ENCODE measurements at regions not wholly inside any gene's neighbourhood (a gene's known extent, or its start where the extent isn't known, plus 50 kb on each side); places are given as distances from the start of the nearest gene placed in this dataset.

DNA sequence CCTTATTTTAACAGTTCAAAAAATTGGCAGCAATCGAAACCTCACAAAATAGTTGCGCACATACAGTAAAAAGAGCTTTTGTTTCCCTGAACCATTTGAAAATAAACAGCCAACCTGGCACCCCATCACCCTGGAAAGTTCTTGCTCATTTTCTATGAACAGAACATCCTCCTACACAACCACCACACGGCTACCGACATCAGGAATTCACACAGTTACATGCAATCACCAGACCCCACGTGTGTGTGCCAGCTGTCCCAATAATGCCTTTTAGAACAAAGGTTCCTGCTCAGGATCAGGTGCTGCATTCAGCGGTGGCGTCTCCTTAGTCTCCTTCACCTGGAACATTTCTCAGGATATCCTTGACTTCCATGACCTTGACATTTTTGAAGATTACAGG, 186.5 kb downstream of the KLF13 start:
- DNase-seq: no peak

DNA sequence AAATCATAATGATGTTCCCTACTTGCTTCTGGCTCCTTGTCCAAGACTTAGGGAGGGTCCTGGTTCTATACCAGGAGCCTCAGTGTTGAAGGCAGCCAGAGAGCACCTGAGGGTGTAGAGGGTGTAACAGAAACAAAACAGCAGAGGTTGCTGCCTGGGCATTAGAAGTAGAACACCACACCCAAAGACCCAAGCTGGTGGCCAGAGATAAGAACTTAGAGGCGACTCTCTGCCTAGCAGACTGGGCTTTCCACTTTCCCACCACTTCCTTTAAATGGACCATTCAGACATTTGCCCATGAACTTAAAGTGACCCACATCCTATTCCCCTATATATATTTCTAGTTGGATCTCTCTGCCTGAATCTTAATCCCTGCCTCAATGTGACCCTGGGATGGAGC, 189.8 kb downstream of the KLF13 start:
- no peak for DNase-seq

DNA sequence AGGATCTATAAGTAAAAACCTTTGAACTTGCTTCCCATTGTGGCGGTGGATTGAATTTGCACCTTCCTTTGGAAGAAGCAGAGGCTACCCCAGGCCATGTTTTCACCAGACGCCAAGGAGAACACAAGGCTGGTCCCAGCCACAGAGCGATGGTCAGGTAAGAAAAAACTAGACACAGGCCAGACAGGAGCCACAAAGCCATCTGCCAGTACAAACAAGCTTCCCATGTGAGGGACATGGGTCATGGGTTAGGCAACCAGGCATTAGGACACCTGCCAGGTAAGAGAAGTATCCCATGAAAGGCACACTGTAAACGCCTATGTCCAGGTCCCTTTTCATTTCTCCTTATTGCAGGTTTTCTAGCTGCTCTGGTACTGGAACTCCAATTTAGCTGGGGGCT, 190.2 kb downstream of the KLF13 start:
- no peak for DNase-seq

DNA sequence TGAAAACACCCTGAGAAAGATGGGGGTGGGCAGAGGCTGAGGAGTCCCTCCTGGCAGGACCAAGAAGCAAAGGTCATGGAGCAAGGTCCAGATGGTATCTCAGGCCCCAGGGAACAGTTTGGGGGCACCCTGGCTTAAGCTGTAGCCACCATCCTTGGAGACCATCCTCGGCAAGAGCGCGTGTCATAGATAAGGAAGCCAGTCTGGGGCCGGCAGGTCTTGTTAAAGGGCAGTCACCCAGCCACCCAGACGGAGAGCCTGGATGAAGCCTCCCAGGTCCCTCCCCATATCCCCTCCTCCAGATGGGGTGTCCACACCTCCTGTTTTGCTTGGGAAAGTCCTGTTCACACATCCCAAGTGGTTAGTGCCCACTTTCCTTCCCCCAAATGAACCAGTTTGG, 191.1 kb downstream of the KLF13 start:
- DNase-seq: no peak

DNA sequence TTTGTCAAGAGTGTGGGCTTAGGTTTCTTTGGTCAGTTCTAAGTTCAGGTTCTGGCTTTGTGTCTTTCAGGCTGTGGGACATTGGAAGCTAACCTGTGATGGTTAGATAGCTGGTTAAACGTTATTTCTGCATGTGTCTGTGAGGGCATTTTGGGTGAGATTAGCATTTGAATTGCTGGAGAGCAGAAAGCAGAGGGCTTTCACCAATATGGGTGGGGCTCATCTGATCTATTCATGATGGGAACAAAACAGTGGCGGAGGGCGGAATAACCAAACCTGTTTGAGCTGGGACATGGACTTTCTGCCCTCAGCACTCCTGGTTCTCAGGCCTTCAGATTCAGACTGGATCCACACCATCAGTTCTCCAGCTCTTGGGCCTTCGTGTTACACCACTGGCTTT, 195.4 kb downstream of the KLF13 start:
- no peak for DNase-seq

DNA sequence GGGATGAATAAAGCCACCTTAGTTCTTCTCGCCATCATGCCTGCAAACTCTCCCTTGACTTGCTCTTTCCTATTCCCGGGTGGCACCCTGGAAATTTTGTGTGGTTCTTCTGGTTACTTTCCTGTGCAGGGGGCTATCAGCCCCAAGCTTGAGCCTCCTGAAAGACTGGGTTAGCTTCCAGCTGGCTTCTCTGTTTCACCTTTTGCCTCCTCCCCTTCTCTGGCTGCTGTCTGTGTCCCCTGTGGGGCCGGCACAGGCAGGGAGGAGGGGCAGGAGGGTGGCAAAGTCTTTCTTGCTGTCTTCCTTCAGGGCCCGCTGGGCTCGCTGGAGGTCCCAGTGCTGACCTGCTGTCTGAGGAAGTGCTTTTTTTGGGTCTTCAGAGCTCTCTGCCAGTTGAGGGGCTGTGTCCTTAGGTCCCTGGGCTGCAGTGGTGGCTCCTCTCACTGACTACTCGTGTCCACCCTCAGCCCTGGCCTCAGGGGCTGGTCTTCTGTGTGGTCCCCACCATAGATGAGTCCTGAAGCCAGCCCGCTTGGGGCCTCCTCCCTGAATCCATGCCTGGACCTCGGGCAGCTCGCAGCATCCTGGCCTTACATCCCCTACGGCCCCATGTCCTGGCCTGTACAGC, 196.5 kb downstream of the KLF13 start:
- DNase-seq: no peak

DNA sequence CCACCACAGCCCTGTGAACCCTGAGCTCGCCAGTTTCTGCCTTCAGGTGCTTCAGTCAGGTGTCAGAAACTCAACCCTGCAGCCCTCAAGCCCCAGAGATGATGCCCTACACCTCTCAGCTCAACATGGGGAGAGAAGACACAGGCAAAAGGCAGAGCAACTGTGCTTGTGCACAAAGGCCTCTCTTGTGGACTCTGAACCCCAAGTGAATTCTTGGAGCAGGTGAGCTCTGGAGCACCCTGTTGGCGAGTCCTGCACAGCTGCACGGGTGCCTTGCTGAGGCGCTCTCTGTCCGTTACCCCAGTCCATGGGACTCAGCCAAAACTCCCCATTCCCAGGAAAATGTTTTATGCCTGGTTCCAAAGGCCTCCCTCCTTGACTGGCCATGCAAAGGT, 197.0 kb downstream of the KLF13 start:
- DNase-seq: no peak

DNA sequence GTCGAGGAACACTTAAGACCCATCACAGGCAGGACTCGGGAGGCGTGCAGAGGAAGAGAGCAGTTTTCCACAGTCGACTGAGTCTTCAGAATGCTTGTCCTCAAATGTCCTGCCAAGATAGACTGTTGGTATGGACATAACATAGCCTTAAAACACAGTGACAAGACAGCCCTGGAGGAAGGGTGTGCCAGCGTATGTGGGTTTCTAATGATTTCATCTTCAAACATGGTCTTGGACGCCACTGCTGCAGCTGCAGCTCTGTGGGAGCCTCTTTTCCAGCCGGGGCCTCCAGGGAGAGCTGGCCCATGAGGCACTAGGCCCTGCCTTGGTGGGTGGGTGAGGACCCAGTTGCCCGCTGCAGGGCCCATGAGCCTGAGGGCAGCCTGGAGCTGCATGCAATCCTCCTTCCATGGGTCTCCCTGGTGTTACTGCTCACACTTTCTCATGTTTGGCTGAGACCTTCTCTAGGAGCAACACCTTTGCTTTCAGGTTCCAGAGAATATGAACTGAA, 198.6 kb downstream of the KLF13 start:
- no peak for DNase-seq

DNA sequence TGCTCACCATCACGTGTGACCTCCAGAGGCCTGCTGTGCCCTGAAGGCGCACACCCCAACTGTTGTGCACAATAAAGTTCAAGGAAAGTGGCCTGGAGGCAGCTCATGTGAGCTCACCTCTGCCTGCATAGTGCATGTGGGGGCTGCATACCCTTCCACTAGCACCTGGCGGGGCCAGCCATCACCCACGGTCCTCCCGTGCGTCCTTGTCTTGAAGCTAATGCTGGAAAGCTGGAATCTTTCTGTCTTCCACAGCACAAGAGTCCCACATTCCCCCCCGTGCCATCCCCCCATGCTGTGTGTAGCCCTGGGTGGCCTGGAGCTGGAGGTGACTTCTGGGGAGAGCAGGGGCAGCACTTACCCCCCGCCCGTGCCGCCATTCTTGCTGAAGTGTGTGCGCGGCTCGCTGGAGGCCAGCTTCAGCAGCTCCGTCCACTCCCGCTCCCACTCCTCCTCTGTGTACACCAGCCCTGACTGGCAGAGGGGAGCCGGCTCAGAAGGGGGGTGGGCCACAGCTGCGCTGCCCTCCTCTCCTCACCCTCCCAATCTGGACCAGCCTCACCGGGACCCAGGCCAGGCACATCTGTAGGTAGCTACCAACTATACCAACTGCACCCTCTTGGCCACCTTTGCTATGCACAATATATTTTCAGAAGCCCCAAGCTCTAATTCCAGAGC, 199.5 kb downstream of the KLF13 start:
- DNase-seq: no peak

DNA sequence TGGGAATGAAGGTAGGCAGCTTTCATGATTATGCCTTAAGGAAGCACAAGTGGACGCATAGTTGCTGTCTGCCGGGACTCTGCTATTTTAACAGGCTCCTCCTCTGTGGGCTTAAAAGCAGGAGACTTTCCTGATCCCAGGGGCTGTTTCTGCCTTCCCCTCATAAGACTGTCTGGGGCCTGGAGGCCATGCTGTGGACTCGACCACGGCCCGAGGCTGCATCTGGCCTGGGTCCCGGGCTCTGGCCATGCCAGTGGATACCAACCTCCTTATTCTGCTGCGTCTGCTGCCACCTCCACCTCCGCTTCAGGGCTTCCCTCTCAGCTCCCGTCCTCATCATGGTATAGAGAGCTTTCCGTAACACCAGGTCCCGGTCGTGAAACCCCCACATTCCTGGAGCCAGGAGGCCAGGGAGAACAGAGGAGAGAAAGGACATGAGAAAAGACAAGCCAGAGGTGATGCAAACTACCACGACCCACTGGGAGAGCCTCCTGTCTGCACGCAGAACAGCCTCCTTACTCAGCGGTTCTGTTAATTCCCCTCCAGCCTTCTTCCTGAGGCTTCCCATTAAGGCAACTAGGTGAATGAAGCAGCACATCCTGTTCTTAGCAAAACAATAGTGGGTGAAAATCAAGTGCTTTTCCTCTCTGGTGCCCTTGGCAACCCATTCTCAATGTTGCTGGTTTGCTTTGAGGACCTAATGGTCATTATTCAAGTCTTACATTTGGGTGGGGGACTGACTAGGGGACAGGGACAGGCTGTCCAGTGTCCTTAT, 200.5 kb downstream of the KLF13 start:
- DNase-seq: no peak

DNA sequence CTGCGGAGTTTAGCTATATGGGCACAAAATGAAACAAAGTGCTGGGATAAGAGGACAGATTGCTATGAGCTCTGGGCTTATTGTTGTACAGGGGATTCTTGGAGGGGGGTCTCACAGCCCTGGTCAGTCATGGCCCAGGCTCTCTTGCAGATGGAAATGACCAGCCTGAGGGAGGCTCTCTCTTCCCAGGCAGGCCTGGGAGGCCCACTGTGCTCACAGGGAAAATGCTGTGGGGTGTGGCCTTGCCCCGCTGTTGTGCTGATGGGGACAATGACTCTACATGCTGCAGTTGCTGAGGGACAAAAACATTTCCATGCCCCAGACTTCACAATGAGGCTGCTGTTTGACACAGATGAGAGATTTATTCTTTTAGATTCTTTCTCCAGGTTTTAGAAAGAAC, 202.2 kb downstream of the KLF13 start:
- DNase-seq: no peak

DNA sequence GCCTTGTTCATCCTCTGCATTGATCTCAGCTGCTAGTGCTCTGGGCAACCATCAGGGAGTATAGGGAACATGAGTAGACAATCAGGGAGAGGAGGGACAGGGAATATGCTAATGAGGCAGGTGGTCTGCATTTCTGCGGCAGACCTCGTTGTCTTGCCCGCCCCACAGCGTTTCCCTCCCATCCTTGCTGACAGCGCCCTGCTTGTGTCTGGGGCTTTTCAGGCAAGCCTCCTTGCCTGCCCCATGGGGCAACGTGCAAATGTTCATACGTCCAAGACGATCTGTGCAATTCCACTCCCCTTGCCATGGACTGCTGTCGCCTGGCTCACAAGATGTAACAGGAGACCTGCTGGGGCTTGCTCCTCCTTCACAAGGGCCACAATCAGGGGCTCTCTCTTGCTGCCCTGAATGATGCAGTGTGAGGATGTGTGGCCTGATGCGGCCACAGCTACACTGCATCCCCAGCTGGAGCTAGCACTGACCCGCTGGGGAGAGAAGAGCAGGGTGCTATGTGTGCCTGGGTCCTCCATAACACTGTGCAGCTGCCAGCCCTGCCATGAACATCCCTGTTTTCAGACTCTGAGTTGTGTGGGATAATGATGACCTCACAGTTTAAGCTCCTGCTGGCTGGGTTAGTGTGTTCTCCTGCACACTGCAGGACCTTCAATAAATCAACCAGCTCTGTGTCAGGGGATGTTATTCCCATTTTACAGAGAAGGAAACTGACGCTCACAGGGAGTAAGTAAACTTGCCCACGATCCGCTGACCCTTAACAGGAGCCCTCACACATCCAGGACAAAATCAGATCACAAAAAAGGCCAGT, 211.3 kb downstream of the KLF13 start:
- no peak for DNase-seq

DNA sequence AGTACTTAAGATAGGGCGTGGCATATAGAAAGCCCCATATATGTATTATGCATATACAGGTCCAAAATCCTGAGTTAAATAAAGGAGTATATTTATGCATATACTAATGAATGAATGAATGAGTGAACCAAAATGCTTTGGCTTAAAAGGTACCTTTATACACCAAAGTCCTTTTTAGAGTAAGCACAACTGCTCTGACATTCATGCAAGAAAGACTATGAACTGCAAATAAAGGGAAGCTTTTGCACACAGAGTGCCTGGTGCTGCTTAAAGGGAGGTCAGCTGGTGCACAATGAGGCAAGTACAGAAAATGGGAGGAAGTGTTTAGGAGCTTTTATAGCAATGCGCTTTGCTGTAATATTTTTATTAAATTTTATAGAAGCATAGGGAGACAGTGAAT, 214.0 kb downstream of the KLF13 start:
- DNase-seq: no peak

DNA sequence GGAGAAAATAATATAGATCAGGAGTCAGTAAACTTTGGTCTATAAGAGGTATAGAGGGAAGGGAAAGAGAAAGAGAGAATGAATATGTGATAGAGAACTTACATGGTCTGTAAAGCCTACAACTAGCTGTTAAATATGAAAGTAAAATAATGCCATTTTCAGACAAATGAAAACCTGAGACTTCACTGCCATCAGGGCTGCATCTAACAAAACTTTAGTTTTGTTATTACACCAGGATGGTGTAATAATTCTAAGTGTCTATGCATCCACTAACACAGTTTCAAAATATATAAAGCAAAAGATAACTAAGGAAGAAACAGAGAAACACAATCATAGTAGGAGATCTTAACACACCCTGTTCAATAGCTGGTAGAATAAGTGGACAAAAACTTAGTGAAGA, 217.7 kb downstream of the KLF13 start:
- no peak for DNase-seq

DNA sequence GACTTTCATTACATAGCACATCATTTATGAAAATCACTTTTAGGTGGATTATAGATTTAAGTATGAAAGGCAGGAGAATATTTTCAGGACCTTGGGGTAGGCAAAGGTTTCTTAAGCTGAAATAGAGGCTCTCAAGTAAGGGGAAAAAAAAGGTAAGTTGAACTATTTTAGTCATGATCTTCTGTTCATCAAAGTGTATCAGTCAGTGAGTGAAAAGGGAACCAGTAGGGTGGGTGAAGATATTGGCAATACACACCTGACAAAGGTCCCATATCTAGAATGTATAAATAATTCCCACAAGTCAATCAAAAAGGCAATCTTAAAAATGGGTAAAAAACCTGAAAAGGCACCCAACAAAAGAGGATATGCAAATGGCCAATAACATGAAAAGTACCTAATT, 218.6 kb downstream of the KLF13 start:
- DNase-seq: no peak

DNA sequence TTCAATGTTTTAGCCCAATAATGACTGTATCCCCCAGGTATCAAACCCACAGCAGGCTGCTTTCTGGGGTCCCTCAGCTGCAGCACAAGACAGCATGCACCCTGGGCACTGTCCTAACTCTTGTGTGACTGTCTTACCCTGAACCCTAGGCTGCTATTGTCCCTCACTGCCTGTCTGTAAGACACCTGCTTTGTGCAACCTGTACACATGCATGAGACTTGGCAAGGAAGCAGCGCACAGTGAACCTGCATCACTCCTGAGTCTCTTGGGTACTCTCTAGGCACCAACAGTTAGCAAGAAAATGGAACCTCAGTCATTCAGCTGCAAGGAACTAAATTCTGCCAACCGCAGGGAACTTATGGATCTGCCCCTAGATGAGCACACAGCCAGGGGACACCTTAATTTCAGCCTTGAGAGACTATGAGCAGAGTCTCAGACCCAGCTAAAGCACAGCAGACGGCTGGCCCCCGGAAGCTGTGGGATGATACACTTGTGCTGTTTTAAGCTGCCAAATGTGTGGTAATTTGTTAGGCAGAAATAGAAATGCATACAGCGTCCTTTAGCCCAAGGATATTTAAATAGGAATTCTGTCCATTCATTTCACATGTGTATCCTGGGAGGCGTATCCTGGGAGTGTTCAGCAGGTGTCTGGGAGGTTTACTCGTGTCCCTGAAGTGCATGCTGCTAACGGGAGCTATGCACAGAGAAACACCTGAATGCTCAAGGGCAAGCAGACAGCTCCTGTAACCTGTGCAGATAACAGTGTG, 223.8 kb downstream of the KLF13 start:
- no peak for DNase-seq

DNA sequence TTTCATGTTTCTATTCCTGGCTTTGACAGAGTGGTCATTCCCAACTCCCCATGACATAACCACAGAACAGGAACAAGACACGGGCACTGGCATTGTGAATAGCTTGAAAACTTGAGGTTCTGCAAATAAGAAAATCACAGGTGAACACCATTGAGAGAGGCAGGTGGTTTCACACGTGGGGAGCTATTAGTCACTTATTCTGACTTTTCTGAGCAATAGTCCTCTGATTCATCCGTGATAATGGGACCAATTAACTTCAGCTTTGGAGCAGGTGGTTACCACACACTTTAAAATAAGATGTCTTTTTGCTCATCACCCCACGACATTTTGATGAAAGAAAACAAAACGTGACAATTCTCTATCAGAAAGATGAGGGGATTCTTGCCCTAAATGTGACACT, 224.7 kb downstream of the KLF13 start:
- DNase-seq: no peak

DNA sequence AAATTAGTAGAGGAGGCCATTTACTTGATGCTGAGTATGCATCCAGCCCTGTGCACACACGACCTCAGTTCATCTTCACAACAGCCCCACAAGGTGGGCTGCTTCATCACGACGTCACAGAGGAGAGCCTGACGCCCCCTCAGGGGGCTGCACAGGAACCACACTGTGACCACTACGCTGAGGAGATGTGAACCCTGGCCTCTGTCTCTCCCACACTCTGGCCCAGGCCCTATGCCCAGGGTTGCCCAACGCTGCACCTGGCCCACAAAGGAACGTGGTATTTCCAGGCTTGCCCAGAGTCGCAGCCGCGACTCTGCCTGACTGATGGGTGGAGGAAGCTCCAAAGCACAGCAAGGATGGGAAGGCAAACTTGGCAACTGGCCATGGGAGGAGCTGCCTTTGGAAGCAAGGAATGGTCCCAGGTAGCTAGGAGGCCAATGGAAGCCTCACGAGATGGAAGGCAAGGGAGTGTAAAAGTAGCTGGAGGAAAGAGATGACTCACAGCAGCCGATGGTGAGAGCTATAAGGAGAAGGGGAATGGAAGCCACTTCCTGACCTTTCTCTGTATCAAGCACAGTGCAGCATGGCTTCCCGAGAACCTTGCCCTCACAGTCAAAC, 226.0 kb downstream of the KLF13 start:
- no peak for DNase-seq

DNA sequence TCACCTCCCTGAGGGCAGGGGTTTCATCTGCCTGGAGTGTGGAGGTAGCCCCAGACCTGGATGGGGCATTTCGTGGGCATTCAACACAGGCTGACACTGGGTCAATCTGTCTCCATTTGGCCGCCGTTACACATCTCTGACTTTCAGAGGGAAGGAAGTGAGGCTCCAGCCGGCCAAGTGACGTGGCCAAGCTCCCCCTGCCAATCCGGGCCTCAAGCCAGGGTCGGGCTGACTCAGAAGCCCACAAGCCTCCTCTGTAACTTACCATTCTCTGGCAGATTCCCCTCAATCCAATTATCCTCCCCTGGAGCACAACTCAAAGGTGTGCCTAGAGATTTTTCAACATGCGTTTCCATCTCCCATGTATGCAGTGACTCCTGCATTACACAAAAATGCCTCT, 227.6 kb downstream of the KLF13 start:
- DNase-seq: no peak

DNA sequence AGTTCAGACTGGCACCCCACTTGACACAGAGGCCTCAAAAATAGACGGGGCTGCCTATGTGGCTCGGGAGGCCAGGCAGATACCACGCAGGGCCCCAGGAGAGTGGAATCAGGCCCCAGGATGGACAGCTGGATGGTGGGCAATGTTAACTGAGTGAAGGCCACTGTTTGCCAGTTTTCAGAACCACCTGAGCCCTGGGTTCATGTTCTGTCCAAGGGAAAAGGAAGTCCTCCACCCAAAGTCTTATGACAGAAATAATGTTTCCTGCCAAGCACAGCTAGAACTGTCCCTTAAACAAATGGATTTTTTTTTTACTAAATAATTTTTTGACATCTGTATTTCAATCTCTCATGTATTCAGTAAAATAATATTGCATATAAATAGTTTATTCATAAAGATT, 228.4 kb downstream of the KLF13 start:
- no peak for DNase-seq

DNA sequence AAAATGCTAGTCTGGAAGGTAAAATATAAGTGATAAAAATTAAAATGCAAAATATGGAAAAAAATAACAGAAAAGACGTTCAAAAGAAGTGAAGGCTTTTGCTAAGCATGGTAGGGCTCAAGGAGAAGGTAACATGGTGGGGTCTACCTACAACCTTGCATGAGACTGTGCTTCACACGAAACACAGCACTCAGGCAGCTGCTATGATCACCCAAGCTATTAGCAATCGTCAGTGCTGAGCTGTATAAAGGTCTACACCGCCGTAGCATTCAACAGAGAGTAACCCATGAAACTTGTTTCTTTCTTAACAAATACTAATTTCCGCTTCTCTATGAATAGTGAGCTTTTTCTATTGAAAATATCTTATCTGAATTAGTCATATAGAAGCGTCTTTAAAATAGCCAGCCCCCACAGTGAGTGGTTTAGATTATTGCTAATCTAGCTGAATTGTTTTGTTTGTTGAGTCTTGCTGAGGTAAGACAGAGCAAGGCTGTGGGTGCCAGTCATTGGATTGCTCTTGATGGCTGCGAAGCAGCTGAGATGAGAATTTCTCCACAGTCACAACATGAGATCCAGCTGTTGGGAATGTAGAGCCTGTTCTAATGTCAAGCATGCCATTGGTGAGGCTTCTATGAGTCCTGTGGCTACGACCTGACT, 230.0 kb downstream of the KLF13 start:
- DNase-seq: no peak

All from activated CD4-positive, alpha-beta T cell treated with anti-CD3 and anti-CD28 coated beads, Interleukin-2, amount 50 U/mL, for 48 hours (primary cell).